ENCODE measurements at regions not wholly inside any gene's neighbourhood (a gene's known extent, or its start where the extent isn't known, plus 50 kb on each side); places are given as distances from the start of the nearest gene placed in this dataset.
"Not testable (repeated sequence)": the region's sequence is repeated elsewhere in the genome, so short reads cannot be mapped to it uniquely, and the experiment has no call there.

DNA sequence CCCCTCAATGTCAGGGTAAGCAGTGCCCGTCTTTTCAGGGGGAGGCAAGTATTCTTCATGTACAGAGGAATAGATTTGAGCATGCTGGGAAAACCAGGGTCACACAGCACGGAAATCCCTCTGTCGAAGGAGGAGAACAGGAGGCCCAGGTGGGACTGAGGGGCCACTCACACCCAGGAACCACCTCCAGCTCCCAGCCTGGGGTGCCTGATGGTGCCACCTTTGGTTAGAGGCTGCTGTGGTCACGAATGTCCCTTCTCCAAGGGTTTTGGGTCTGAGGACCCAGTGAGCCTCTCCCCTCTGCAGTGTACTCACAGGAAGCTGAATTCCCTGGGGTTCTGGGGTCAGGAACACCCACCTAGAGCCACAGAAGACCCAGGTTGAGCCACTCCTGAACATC, 197.3 kb downstream of the ANKRD30B start:
- Histone ChIP-seq H3K4me1 (ENCODE audit: insufficient read depth, low read length) (no peaks in the 10 kb centered on the region), H3K27ac (ENCODE audit: low read depth, low read length) (no peak overlapping the region), H3K9ac (ENCODE audit: low read depth, low read length) (no peak overlapping the region), H3K4me3 (ENCODE audit: low read length) (no peak overlapping the region), H3K9me3 (ENCODE audit: insufficient read depth, low read depth, low read length) (peaks cover 90% of the 10 kb centered on the region), H3K36me3 (ENCODE audit: insufficient read depth, low read length) (no peaks in the 10 kb centered on the region), H3K27me3 (ENCODE audit: insufficient read depth, low read length) (no peaks in the 10 kb centered on the region)
- WGBS, result 77% methylated on average over 4 of the region's 4 CpGs

GRCh38 chr18:14945984-14946383, 198.0 kb downstream of the ANKRD30B start:
- H3K36me3 ChIP-seq (ENCODE audit: insufficient read depth, low read length), result no peaks in the 10 kb centered on the region
- H3K27me3 ChIP-seq (ENCODE audit: insufficient read depth, low read length), result no peaks in the 10 kb centered on the region
- 93% methylated on average over 7 of the region's 7 CpGs for WGBS
- H3K9ac ChIP-seq (ENCODE audit: low read depth, low read length), result no peak overlapping the region
- peaks cover 91% of the 10 kb centered on the region for H3K9me3 ChIP-seq (ENCODE audit: insufficient read depth, low read depth, low read length)
- H3K4me1 ChIP-seq (ENCODE audit: insufficient read depth, low read length), result no peaks in the 10 kb centered on the region
- H3K4me3 ChIP-seq (ENCODE audit: low read length), result no peak overlapping the region
- no peak overlapping the region for H3K27ac ChIP-seq (ENCODE audit: low read depth, low read length)

DNA sequence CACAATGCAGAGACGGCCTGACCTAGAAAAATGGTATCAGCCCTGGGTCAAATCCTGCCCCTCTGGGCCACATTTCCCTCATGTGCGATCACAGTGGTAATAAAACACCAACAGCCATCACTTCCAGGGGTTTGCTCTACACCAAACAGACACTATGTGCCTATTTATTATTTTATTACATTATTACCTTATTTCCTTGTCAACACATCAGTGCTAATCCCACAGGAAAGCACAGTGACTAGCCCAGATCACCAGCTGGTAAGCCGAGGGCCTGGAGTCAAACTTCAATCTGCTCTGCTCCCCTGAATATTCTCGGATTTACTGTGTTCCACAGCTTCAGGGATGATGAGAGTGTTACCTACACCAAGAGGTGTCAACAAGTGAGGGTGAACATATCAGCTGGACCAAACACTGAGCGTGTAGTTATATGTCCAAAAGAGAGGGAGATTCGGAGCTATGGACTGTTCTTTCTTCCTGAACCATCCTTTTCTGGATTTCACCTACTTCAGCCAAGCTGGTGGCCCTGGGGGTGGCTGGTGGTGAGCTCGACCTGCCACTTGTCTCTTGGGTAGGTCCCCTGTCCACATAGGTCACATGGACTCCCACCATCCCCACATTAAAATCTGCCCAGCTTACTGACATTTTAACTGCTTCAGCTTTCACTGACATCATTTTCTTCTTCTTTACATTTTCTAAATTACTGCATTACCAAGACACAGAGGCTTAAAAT, 198.9 kb downstream of the ANKRD30B start:
- H3K27ac ChIP-seq (ENCODE audit: low read depth, low read length); H3K9ac ChIP-seq (ENCODE audit: low read depth, low read length); H3K4me3 ChIP-seq (ENCODE audit: low read length); H3K27me3 ChIP-seq (ENCODE audit: insufficient read depth, low read length); H3K4me1 ChIP-seq (ENCODE audit: insufficient read depth, low read length); H3K36me3 ChIP-seq (ENCODE audit: insufficient read depth, low read length): not testable (repeated sequence)
- WGBS, result 71% methylated on average over 7 of the region's 7 CpGs
- peaks cover 93% of the 10 kb centered on the region for H3K9me3 ChIP-seq (ENCODE audit: insufficient read depth, low read depth, low read length)

DNA sequence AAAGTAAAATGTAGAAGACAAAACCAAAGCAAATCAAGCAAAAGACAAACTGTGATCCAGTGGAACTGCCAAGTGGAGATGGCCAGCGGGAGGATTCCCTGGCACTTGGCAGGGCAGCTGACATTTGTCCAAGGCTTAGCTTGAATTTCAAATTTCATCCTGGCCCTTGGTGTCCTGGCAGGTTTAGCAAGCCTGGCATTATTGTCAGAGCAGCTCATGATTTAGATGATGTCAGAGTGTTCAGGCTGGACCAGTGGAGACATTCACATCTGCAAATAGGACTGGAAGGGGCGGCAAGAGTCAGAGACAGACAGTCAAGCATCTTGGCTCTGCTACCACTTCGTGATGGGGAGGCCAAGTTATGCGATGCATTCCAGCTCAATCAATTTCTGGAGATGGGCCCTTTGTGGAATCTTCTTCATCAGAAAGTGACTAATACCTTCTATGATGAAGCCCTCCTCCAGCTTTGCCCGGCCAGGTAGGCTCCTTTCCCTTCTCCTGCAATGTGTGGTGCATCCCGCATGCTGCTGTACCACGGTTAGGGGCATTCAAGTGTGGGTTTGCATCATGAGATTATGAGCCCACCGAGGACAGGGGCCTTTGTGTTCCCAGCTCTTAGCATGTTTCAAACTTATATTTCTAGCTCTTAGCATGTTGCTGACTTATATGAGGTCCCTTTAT, 199.7 kb downstream of the ANKRD30B start:
- H3K9ac ChIP-seq (ENCODE audit: low read depth, low read length), result no peak overlapping the region
- H3K27ac ChIP-seq (ENCODE audit: low read depth, low read length), result no peak overlapping the region
- no peaks in the 10 kb centered on the region for H3K27me3 ChIP-seq (ENCODE audit: insufficient read depth, low read length)
- no peak overlapping the region for H3K4me3 ChIP-seq (ENCODE audit: low read length)
- H3K4me1 ChIP-seq (ENCODE audit: insufficient read depth, low read length), result no peaks in the 10 kb centered on the region
- H3K36me3 ChIP-seq (ENCODE audit: insufficient read depth, low read length), result no peaks in the 10 kb centered on the region
- WGBS, result 73% methylated on average over 8 of the region's 8 CpGs
- H3K9me3 ChIP-seq (ENCODE audit: insufficient read depth, low read depth, low read length), result peaks cover 91% of the 10 kb centered on the region

DNA sequence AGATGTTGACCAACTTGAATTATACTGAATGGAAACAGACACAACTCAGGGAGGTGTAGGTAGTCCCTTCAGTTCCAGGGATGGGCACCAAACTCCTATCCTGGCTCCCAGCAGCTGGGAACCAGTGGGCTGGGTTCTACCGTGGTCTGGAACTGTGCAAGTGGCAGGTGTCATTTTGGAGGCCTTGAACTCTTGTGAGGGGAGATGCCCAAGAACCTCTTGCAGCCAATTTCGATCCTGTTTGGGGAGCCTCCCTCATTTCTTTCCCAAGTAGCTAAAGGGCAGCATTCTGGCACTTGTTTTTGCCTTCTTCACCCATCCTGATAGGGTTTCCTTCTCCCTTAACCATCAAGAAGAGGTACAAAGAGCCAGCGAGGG, 200.2 kb downstream of the ANKRD30B start:
- Histone ChIP-seq H3K4me3 (ENCODE audit: low read length) (no peak overlapping the region), H3K9me3 (ENCODE audit: insufficient read depth, low read depth, low read length) (peaks cover 93% of the 10 kb centered on the region), H3K27ac (ENCODE audit: low read depth, low read length) (no peak overlapping the region), H3K27me3 (ENCODE audit: insufficient read depth, low read length) (no peaks in the 10 kb centered on the region), H3K9ac (ENCODE audit: low read depth, low read length) (no peak overlapping the region), H3K4me1 (ENCODE audit: insufficient read depth, low read length) (no peaks in the 10 kb centered on the region), H3K36me3 (ENCODE audit: insufficient read depth, low read length) (no peaks in the 10 kb centered on the region)
- WGBS, result 37% methylated on average over 3 of the region's 3 CpGs

- no peak overlapping the region for H3K9ac ChIP-seq (ENCODE audit: low read depth, low read length)
- H3K4me3 ChIP-seq (ENCODE audit: low read length), result no peak overlapping the region
- H3K9me3 ChIP-seq (ENCODE audit: insufficient read depth, low read depth, low read length), result peaks cover 93% of the 10 kb centered on the region
- H3K4me1 ChIP-seq (ENCODE audit: insufficient read depth, low read length), result no peaks in the 10 kb centered on the region
- H3K36me3 ChIP-seq (ENCODE audit: insufficient read depth, low read length), result no peaks in the 10 kb centered on the region
- H3K27me3 ChIP-seq (ENCODE audit: insufficient read depth, low read length), result no peaks in the 10 kb centered on the region
- 73% methylated on average over 9 of the region's 9 CpGs for WGBS
- H3K27ac ChIP-seq (ENCODE audit: low read depth, low read length), result no peak overlapping the region
Measured at GRCh38 chr18:14949800-14950664, 202.1 kb downstream of the ANKRD30B start.

GRCh38 chr18:14952444-14953077, 204.6 kb downstream of the ANKRD30B start:
- not testable (repeated sequence) for H3K4me1 ChIP-seq (ENCODE audit: insufficient read depth, low read length); H3K27me3 ChIP-seq (ENCODE audit: insufficient read depth, low read length); H3K4me3 ChIP-seq (ENCODE audit: low read length); H3K9ac ChIP-seq (ENCODE audit: low read depth, low read length); H3K27ac ChIP-seq (ENCODE audit: low read depth, low read length); H3K36me3 ChIP-seq (ENCODE audit: insufficient read depth, low read length)
- peaks cover 92% of the 10 kb centered on the region for H3K9me3 ChIP-seq (ENCODE audit: insufficient read depth, low read depth, low read length)
- WGBS, result no CpG with 5 or more reads among the region's 2 CpGs

- Histone ChIP-seq H3K27me3 (ENCODE audit: insufficient read depth, low read length) (no peaks in the 10 kb centered on the region), H3K36me3 (ENCODE audit: insufficient read depth, low read length) (no peaks in the 10 kb centered on the region), H3K9ac (ENCODE audit: low read depth, low read length) (no peak overlapping the region), H3K9me3 (ENCODE audit: insufficient read depth, low read depth, low read length) (peaks cover 79% of the 10 kb centered on the region), H3K4me3 (ENCODE audit: low read length) (no peak overlapping the region), H3K4me1 (ENCODE audit: insufficient read depth, low read length) (no peaks in the 10 kb centered on the region), H3K27ac (ENCODE audit: low read depth, low read length) (no peak overlapping the region)
- WGBS, result 61% methylated on average over 3 of the region's 3 CpGs
Measured at GRCh38 chr18:14958701-14959100, 210.7 kb downstream of the ANKRD30B start.

DNA sequence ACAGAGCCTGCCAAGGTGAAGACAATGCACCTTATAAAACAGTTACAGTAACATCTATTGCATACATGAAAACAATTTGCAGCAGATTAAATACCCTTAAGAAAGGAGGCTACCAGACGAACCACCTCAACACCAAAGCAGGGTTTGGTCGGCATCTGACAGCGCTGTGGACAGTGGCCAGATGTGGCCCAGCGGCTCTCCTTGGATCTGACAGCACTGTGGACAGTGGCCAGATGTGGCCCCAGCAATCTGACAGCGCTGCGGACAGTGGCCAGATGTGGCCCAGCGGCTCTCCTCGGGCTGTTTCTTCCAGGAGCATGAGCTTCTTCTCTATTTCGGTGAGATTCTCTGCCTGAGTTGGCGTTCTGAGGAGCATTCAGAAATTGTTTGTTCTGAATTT, 211.6 kb downstream of the ANKRD30B start:
- no peaks in the 10 kb centered on the region for H3K36me3 ChIP-seq (ENCODE audit: insufficient read depth, low read length)
- no peak overlapping the region for H3K27ac ChIP-seq (ENCODE audit: low read depth, low read length)
- H3K27me3 ChIP-seq (ENCODE audit: insufficient read depth, low read length), result no peaks in the 10 kb centered on the region
- peaks cover 80% of the 10 kb centered on the region for H3K9me3 ChIP-seq (ENCODE audit: insufficient read depth, low read depth, low read length)
- H3K4me1 ChIP-seq (ENCODE audit: insufficient read depth, low read length), result no peaks in the 10 kb centered on the region
- 83% methylated on average over 10 of the region's 10 CpGs for WGBS
- H3K9ac ChIP-seq (ENCODE audit: low read depth, low read length), result no peak overlapping the region
- H3K4me3 ChIP-seq (ENCODE audit: low read length), result no peak overlapping the region

GRCh38 chr18:14961991-14962390, 214.0 kb downstream of the ANKRD30B start:
- H3K9me3 ChIP-seq (ENCODE audit: insufficient read depth, low read depth, low read length), result peaks cover 82% of the 10 kb centered on the region
- H3K27me3 ChIP-seq (ENCODE audit: insufficient read depth, low read length), result no peaks in the 10 kb centered on the region
- no peak overlapping the region for H3K27ac ChIP-seq (ENCODE audit: low read depth, low read length)
- H3K36me3 ChIP-seq (ENCODE audit: insufficient read depth, low read length), result no peaks in the 10 kb centered on the region
- H3K9ac ChIP-seq (ENCODE audit: low read depth, low read length), result no peak overlapping the region
- H3K4me3 ChIP-seq (ENCODE audit: low read length), result no peak overlapping the region
- H3K4me1 ChIP-seq (ENCODE audit: insufficient read depth, low read length), result no peaks in the 10 kb centered on the region
- 87% methylated on average over 5 of the region's 5 CpGs for WGBS

- H3K4me3 ChIP-seq (ENCODE audit: low read length), result no peak overlapping the region
- peaks cover 81% of the 10 kb centered on the region for H3K9me3 ChIP-seq (ENCODE audit: insufficient read depth, low read depth, low read length)
- H3K27me3 ChIP-seq (ENCODE audit: insufficient read depth, low read length), result no peaks in the 10 kb centered on the region
- no peak overlapping the region for H3K27ac ChIP-seq (ENCODE audit: low read depth, low read length)
- no peaks in the 10 kb centered on the region for H3K4me1 ChIP-seq (ENCODE audit: insufficient read depth, low read length)
- no peak overlapping the region for H3K9ac ChIP-seq (ENCODE audit: low read depth, low read length)
- H3K36me3 ChIP-seq (ENCODE audit: insufficient read depth, low read length), result no peaks in the 10 kb centered on the region
- WGBS, result 94% methylated on average over 8 of the region's 8 CpGs
Measured at GRCh38 chr18:14962626-14963025, 214.7 kb downstream of the ANKRD30B start.
